Epidermal melanocyte (primary cell): ENCODE measurements at regions not wholly inside any gene's neighbourhood (a gene's known extent, or its start where the extent isn't known, plus 50 kb on each side); places are given as distances from the start of the nearest gene placed in this dataset.

Source experiments
- DNase-seq: peaks from one replicate; pipeline ENCODE4 v3.0.0; 2011; ENCODE audit warnings: low spot score; ENCODE audit not compliant: insufficient read length

DNA sequence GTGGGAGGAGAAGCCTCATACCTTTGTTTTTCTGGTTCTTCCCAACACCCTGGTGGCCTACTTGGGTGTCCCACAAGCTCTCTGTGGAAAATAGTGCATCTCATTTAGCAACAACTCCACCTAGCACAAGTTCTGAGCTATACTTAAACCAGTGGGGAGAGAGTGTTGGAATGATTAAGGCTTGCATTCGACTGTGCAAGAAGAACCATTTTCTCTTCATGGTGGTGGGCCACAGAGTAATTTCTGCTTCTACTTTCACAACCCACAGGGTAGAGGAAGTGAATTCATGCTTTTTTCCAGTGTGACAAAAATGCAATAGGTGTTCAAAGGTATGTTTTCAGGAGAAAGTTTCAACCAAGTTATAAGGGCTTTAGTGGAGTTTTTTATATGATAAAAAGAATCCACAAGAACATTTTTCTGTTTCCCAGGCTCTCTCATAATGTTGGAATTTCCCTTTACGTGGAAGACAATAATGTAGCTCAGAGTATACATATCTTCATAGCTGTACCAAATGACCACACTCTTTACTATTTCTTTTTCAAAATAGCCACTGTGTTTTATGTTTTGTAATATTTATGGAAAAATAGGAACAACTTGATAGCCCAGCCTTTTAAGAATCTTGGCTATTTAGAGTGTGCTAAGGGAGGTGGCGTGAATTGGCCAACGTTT, 80.3 kb upstream of the HHIP start:
- no peak for DNase-seq

DNA sequence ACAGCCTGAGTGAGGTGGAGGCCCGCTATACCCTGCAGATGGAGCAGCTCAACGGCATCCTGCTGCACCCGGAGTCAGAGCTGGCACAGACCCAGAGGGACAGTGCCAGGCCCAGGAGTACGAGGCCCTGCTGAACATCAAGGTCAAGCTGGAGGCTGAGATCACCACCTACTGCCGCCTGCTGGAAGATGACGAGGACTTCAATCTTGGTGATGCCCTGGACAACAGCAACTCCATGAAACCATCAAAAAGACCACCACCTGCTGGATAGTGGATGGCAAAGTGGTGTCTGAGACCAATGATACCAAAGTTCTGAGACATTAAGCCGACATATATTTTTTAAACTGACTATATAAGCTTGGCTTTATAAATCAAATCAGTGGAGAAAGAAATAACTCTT, 73.3 kb upstream of the HHIP start:
- no peak for DNase-seq

DNA sequence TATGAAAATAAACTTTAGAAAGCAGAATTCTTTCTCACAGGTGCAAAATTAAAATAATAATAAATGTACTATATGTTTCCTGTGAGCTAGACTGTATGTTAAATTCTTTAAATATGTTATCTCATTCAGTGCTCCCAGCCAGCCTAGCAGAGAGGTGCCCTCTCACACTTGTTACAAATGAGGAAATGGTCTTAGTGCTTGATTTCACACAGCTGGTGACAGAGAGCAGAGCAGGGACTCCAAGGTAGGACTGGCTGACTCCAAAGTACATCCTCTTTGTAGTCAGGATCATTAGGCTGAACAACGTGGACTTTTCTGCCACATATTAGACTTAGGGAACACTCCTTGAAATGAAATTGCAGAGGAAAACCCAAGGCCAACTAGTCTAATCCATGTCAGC, 72.0 kb upstream of the HHIP start:
- DNase-seq = no peak

DNA sequence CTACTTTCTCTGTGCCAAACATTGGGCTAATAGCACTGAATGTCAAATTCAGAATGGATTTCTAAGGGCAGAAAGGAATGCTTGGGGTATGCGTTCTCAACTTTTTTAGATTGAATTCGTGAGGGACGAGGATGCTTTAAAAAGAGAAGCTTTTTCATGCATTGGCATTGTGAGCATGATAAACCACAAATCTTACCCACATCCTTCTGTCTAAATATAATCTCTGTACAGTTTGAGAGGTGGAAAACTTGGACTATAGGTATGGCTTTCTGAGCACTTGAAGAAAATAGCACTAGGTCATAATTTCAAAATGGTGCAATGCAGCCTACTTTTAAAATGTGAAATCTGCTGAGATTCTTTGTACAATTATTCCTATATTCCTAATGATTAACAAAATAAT, 71.4 kb upstream of the HHIP start:
- DNase-seq = no peak

DNA sequence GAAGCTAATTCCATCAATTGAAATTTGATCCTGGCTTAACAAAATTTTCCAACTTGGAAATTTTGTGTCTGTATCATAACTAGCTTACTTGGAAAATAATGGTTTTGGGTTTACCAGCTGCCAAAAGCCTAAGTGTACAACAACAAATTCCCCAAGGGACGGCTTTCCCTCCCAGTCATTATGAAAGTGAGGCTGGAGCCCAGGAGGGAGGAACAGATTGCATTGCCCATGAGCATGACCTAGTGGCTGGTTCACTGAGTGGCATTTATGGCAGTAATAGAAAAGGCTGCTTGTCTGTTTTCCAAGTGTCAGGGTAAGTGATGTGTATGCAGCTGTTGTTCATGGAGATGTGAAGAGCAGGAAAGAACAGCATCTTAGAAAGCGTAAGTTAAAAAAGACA, 70.8 kb upstream of the HHIP start:
- peak; percentile 21 for DNase-seq

DNA sequence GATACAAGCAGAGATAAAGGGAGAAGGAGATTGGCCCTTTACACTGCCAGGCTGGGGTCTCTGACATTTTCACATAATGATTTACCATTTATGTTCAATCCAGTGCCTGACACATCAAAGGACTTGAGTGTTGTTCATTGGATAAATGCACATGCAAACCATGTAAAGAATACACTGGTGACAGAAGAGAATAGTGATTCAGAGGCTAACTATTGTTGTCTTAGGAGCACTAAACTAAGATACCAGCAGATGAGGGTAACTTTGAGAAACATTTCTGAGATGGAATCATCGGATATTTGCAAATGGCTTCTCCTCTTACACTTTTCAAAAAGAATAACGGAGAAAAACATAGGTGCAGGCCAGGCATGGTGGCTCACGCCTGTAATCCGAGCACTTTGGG, 67.3 kb upstream of the HHIP start:
- DNase-seq = no peak

DNA sequence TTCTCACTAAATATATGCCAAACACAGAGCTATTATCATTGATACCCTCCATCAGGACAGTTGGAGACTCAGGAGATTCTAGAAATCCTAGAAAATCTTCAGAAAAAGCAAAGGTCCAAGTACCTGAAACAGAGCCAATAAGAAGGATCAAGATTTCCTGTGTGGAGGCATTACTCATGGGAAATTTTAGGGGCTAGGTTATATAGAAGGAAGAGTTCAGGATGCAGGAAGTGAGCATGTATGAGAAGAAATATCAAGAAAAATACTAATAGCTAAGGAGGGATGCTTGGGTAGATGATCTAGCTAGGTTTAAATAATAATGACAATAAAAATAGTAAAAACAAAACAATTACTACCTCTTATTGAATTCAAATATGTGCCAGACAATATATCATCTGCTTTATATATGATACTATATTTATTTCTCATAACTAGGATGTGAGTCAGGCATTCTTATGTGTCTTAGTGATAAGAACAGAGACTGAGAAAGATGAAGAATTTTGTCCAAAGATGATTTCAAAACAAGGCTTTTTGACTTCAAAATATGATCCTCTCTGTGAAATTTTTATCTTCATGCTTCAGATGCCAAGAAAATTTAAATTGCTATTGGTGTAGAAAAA, 66.4 kb upstream of the HHIP start:
- DNase-seq = no peak

DNA sequence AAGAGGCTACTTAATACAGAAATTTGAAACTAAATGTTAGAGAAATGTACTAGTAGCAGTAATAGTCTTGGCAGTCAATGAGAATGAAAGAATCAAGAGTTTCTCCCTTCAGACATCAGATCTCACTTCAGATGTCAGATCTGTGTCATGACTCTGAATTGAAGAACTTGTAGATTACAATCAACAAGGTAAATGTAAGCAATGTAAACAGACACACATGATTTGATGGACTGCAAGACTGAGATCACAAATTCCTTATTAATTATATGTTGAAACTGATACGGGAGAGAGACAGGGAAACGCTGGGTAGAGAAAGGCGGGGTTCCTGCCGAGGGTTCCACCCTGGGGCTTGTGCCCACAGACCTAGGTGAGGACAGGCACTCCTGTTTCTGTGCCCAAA, 65.5 kb upstream of the HHIP start:
- no peak for DNase-seq

DNA sequence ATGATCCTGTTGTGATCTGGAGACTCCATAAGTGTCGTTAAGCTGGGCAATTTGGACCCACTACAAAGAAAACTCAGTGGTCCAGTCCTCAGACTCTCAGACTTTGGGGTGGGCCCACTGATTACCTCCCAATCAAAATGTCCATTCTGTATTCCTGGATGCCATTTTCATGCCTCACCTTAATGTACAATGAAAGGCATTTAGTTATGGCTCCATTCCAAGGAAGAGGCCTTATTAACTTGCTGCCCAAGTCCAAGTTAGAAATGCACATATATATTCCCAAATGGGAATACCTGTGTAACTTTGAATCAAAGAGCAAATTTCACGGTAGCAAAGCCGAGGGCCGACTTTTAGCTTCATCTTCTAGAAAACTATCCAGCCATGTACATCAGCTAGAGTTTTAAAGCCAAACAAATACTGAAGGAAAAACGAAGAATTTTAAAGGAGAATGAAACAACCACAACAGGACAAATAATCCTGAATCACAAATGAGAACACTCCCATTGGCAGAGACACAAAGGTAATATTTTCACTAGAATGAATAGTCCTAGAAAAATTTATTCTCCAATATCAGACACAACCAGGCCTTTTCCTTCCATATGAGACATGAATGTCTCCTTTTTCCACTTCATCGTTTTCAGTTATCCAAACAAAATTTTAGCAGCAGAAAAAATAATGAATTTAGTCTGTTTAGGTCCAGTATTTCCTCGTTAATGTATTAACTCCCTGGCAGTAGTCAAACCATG, 63.7 kb upstream of the HHIP start:
- no peak for DNase-seq

DNA sequence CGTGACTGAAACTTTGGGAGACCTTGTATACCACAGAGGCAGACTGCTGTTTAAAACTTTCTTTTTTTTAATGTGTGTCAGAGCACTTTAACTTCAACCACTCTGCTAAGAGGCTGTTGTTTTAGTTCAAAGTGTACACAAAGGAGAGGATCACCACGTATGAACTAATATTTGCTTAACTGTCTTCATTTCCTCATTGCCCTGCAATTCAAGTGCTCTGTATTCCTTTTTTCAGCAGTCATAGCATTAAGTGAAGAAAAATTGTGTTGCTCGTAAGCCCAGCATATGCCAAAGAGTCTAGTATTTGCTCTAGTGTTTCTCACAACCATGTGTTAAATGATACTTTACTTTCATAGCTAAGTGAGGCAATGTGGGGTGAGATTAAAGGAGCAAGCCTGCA, 63.0 kb upstream of the HHIP start:
- no peak for DNase-seq

DNA sequence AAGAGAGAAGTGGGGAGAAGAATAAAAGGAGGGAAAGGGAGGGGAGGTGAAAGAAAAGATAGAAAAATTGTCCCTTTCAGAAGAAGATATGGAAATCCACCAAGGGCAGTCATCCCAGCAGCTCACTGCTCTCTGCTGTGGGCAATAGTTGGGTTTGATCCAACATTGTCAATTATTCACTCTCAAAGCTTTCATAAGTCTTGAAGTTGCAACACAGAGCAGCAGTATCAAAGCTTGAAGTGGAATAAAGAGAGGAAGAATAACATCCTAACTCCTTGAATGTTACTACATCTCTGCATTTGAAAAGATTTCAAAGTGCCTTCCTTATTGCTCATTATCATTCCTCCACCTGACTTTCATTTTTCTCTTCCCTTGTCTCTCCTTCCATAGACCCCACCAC, 62.3 kb upstream of the HHIP start:
- no peak for DNase-seq

DNA sequence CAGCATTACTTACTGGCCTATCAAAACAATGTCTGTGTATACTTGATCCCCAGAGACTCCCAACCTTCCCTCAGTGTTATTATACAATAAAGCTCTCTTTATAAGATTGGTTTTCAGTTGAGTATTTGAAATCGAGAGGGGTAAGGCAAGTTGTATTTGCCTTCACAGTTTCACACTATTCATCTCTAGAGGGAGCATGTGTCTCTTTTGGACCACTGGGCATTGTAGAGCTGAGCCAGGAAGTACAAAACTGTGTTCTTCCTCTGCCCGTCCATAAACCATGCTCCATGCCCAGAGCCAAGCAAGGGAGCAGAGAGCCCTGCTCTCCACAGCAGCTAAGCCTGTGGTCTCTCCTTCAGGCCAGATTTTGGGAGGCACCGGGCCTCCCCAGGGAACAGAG, 61.5 kb upstream of the HHIP start:
- no peak for DNase-seq

DNA sequence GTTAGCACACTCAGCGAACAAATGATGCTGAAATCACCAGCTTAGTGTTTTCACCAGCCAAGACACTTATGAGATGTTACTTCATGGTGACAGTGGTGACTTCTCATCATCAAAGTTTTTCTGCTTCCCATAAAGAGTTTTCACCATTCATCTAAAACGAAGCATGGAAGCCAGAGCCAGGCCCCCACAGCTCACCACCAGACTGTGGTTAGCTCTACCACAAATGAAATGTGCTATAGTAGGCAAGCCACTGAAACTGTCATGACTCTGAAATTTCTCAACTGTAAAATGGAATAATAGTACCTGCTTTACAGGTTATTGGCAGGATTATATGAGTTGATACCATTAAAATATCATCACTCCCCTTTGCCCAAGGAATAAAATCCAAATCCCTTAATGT, 56.4 kb upstream of the HHIP start:
- DNase-seq = no peak

DNA sequence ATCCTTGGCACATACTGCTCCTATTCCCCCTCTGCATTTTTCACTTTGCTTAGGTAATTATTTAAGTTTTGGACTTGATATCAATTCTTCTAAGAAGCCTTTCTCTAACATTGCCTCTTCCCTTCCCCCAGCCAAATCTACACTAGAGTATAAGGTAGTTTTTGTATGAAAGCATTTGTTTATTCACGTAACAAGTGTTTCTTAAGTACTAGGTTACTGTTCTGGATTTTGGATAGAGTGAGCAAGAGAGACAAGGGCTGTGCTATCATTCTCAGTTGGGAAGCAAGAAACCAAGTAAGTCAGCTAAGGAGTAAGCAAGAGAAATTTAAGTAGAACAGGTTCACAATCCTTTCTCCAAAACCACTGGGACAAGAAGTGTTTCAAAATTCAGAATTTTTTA, 55.9 kb upstream of the HHIP start:
- DNase-seq = no peak

DNA sequence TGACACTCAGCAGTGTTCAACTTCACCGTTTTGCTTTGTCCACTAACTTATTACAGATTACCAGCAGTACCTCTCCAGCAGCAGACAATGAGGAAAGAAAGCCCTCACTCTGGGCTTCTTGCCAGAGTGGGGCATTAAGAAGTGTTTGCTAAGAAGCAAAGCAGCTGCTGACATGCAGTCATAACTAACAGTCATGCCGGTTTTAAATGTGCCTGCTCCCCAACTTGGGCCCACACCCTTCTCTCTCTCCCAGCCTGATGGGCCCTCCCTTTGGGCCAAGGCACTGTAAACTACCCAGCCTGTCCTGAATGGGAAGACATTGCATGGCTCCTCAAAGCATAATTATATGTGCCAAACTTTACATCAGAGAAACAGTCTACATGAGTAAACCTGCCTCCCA, 54.6 kb upstream of the HHIP start:
- DNase-seq = no peak

DNA sequence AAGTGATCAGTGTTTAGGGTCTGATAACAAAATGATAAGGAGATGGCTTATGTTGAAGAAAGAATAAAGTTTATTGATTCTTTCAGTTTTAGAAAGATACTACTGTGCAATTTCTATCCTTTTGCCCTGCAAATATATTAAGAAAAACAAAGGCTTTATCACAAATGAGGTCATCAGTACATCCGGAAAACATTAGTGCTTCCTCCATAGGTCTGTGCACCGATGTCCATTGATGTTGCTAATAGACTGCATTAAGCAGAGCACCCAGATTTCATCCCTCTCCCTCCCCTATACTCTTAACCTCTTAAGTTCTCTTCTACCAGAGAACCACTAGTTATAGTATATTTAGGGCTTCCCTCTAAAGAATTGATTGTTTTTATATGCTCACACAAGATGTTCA, 53.7 kb upstream of the HHIP start:
- DNase-seq = no peak

DNA sequence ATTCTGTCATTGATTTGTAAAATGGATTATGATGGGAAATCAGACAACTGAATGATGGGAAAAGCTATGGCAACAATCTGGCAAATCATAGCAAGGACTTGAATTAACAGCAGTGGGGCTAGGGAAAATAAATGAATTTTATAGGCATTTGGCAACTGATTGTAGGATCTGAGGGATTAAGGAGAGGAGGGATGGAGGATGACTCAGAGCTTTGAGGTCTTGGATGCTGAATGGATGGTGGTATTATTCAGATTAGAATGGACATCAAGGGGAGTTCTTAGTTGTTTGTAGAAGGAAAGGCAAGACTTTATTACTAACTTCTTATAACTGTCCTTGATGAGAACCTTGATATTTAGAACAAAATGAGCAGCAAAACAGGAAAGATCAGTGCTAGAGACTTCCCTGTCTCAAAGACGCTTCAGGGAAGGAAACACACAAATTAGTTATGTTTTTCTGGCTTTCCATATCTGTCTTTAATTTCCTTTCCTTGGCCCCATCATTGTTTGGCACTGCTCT, 51.4 kb upstream of the HHIP start:
- no peak for DNase-seq

DNA sequence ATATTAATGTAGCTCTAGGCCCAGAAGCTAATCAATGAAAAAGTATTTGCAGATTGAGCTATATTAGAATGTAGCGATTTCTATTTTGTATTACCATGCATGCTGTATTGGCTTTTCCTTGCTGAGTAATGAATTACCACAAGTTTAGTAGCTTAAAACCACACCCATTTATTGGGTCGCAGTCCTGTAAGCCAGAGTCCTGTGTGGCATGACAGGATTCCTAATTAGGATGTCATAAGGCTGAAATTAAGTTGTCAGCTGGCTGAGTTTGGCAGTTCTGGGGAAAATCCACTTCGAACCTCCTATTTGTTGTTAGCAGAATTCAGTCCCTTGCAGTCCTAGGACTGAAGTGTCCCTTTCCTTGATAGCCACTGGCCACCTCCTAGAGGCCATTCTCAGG, 50.3 kb upstream of the HHIP start:
- DNase-seq = no peak
